Gastrocnemius medialis (tissue), 4 donors: ENCODE measurements at regions not wholly inside any gene's neighbourhood (a gene's known extent, or its start where the extent isn't known, plus 50 kb on each side); places are given as distances from the start of the nearest gene placed in this dataset.

Experiments used
- ATAC-seq, 2 donors: fragments of 150-250 bp; one replicate each; pipeline ENCODE4 v1.9.1; 2016
- DNase-seq, 2 donors: peaks; one replicate each; pipeline ENCODE4 v3.0.0-alpha.2; 2019
- H3K27ac ChIP-seq, 4 donors: fragments of 200-600 bp; sonication (generic); 1 replicate in 1 of 4; 2 replicates in 3 of 4; pipeline ENCODE4 v1.5.1; 2016 to 2018; ENCODE audit warnings: mild to moderate bottlenecking in 2 of 4, moderate library complexity in 1 of 4
- H3K27me3 ChIP-seq, 3 donors: fragments of 200-600 bp; sonication (generic) in 2 of 3; 1 replicate in 1 of 3; 2 replicates in 2 of 3; pipeline versions ENCODE4 v1.5.1 to v1.6.0; 2016 to 2019; ENCODE audit warnings: mild to moderate bottlenecking in 1 of 3, moderate library complexity in 1 of 3
- H3K36me3 ChIP-seq, 2 donors: fragments of 200-600 bp; sonication (generic) in 1 of 2; one replicate each; pipeline ENCODE4 v1.5.1; 2017 to 2018
- H3K4me1 ChIP-seq, 2 donors: fragments of 200-600 bp; sonication (generic) in 1 of 2; one replicate each; pipeline ENCODE4 v1.5.1; 2016 to 2017; ENCODE audit warnings: mild to moderate bottlenecking in 2 of 2
- H3K4me3 ChIP-seq, 4 donors: fragments of 200-600 bp; sonication (generic) in 3 of 4; 1 replicate in 1 of 4; 2 replicates in 3 of 4; pipeline ENCODE4 v1.5.1; 2016 to 2019; ENCODE audit warnings: mild to moderate bottlenecking in 2 of 4
- H3K9me3 ChIP-seq, 3 donors: fragments of 200-600 bp; sonication (generic) in 2 of 3; 1 replicate in 1 of 3; 2 replicates in 2 of 3; pipeline ENCODE4 v1.5.1; 2016 to 2019
- POLR2A ChIP-seq, 2 donors: fragments of 450-650 bp; IDR thresholded peaks; one replicate each; pipeline ENCODE4 v1.6.1; 2017; ENCODE audit warnings: antibody characterized with exemption in 2 of 2, mild to moderate bottlenecking in 2 of 2, moderate library complexity in 2 of 2
- in situ Hi-C, 4 donors: fragments of 200-750 bp; cut with MboI; loops; one replicate each; pipeline versions ENCODE4 v1.15.0 to v1.8.0; 2017; ENCODE audit warnings: low sequenced_read_pairs in 4 of 4
- intact Hi-C: fragments of 100-400 bp; cut with DNase I; formaldehyde crosslinking; loops from one replicate; pipeline ENCODE4 v1.15.1; 2023; ENCODE audit warnings: low total_unique reads
- TF ChIP-seq, protein P1 (sequence below), 5 experiments: fragments of 450-650 bp in 3 of 5; fragments of 200-600 bp in 2 of 5; sonication (generic) in 2 of 5; IDR thresholded peaks in 4 of 5; conservative IDR thresholded peaks in 1 of 5; 1 replicate in 4 of 5; 2 replicates in 1 of 5; pipeline ENCODE4 v1.5.1; 2016 to 2019; ENCODE audit warnings: antibody characterized with exemption in 5 of 5, mild to moderate bottlenecking in 3 of 5, moderate library complexity in 3 of 5

DNA sequence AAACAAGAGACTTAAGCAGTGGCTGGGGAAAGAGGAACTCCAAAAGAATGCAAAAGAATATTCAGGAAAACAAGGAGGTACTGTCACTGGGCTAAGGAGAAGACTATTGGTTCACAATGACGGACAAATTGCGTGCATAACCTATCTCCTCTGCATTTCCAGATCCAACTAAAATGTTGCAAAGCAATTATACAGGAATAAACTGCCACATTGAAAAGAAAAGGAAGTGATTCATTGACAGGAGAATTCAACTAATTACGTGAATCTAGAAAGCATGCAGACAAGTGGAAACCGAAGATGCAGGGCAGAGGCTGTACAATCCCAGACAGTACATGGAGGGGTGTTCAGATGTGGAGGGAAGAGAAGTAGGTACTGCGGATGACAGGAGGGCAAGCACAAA lies 152.8 kb upstream of the RIPOR2 start:
- H3K27me3 ChIP-seq: no peaks in the 10 kb centered on the region
- peak overlapping the region in 3 of 4 donors; percentile 10 to 51 (median 36) for H3K27ac ChIP-seq
- H3K9me3 ChIP-seq: no peaks in the 10 kb centered on the region
- no peak for DNase-seq
- H3K4me1 ChIP-seq: no peaks in the 10 kb centered on the region
- intact Hi-C loops (no loop called here), in situ Hi-C loops (no loop called here)
- ATAC-seq: no peak
- TF ChIP-seq, protein P1, sequence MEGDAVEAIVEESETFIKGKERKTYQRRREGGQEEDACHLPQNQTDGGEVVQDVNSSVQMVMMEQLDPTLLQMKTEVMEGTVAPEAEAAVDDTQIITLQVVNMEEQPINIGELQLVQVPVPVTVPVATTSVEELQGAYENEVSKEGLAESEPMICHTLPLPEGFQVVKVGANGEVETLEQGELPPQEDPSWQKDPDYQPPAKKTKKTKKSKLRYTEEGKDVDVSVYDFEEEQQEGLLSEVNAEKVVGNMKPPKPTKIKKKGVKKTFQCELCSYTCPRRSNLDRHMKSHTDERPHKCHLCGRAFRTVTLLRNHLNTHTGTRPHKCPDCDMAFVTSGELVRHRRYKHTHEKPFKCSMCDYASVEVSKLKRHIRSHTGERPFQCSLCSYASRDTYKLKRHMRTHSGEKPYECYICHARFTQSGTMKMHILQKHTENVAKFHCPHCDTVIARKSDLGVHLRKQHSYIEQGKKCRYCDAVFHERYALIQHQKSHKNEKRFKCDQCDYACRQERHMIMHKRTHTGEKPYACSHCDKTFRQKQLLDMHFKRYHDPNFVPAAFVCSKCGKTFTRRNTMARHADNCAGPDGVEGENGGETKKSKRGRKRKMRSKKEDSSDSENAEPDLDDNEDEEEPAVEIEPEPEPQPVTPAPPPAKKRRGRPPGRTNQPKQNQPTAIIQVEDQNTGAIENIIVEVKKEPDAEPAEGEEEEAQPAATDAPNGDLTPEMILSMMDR (IDR thresholded peaks at IDR 0.05 in 4 of 5, conservative IDR thresholded peaks at IDR 0.05 in 1 of 5): no peak
- TF ChIP-seq POLR2A (IDR thresholded peaks at IDR 0.05): no peak
- no peaks in the 10 kb centered on the region for H3K36me3 ChIP-seq
- H3K4me3 ChIP-seq: no peak overlapping the region

DNA sequence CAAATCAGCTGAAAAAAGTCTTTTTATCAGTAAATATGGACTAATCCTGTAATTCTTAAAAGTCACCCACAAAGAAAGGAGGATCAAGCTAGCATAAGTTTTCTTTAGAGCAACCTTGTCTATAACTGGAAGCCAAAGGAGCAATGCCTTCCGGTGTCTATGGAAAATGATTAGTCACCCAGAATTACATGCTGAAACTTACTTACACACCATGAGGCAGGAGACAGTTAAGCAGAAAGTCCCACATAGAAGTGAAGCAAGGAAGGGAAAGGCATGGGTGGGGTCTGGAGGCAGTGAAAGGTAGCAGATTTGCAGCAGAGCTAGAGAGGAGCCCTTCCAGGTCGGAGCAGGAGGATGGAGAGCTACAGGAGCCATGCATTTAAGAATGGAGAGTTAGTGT lies 153.7 kb upstream of the RIPOR2 start:
- DNase-seq (no peak), ATAC-seq (no peak)
- intact Hi-C loops: no loop called here
- H3K4me3 ChIP-seq: no peak overlapping the region
- H3K27me3 ChIP-seq: no peaks in the 10 kb centered on the region
- TF ChIP-seq, protein P1 (IDR thresholded peaks at IDR 0.05 in 4 of 5, conservative IDR thresholded peaks at IDR 0.05 in 1 of 5): no peak
- TF ChIP-seq POLR2A (IDR thresholded peaks at IDR 0.05): no peak
- no peaks in the 10 kb centered on the region for H3K36me3 ChIP-seq
- in situ Hi-C loops: no loop called here
- no peaks in the 10 kb centered on the region for H3K4me1 ChIP-seq
- peak overlapping the region in 3 of 4 donors; percentile 21 to 51 (median 36) for H3K27ac ChIP-seq
- no peaks in the 10 kb centered on the region for H3K9me3 ChIP-seq

DNA sequence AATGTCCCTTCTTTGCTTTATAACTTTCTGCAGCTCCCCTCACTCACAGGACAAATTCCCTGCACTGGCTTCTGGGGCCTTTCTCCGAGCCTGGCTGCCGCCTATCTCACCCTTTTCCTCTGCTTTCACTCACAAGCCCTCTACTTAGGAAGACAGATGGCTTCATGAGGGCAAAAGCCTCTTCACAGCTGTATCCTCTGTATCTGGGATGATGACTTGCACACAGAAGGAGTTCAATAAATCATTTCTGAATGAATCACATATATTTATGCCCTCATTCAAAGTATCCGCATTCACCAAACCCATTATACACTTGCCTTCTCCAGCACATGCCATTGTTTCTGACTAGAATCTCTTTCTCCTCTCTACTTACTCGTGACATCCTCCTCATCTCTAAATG lies 159.0 kb upstream of the RIPOR2 start:
- H3K4me1 ChIP-seq: no peaks in the 10 kb centered on the region
- ATAC-seq (no peak), DNase-seq (no peak)
- in situ Hi-C loops (no loop called here), intact Hi-C loops (no loop called here)
- no peak overlapping the region for H3K27ac ChIP-seq
- no peaks in the 10 kb centered on the region for H3K9me3 ChIP-seq
- no peak overlapping the region for H3K4me3 ChIP-seq
- TF ChIP-seq, protein P1 (IDR thresholded peaks at IDR 0.05 in 4 of 5, conservative IDR thresholded peaks at IDR 0.05 in 1 of 5): no peak
- no peak for TF ChIP-seq POLR2A (IDR thresholded peaks at IDR 0.05)
- peaks cover 0 to 7% of the 10 kb centered on the region in 2 donors for H3K36me3 ChIP-seq
- no peaks in the 10 kb centered on the region for H3K27me3 ChIP-seq

DNA sequence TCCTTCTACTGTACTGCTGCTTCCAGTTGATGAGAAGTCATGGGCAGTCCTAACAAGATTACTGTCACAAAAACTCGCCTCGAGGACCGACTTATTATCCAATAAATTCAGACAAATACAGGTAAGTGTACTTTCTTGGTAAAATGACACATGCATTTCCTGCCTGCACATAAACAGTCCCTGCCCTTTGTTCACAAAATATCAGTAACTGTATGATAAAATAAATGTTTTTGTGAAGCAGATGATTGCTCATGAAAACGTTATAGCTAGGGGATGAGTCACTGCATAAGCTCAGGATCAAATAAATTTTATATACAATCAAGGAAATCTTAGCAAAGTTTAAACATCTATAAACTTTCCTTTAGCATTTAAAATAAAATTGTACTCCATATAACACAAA lies 164.5 kb upstream of the RIPOR2 start:
- Histone ChIP-seq H3K4me3 (no peak overlapping the region), H3K9me3 (no peaks in the 10 kb centered on the region), H3K27ac (no peak overlapping the region), H3K27me3 (no peaks in the 10 kb centered on the region), H3K36me3 (peaks cover 0 to 4% of the 10 kb centered on the region in 2 donors), H3K4me1 (no peaks in the 10 kb centered on the region)
- TF ChIP-seq, protein P1 (IDR thresholded peaks at IDR 0.05 in 4 of 5, conservative IDR thresholded peaks at IDR 0.05 in 1 of 5): no peak
- no peak for TF ChIP-seq POLR2A (IDR thresholded peaks at IDR 0.05)
- intact Hi-C loops (no loop called here), in situ Hi-C loops (no loop called here)
- ATAC-seq (no peak), DNase-seq (no peak)

DNA sequence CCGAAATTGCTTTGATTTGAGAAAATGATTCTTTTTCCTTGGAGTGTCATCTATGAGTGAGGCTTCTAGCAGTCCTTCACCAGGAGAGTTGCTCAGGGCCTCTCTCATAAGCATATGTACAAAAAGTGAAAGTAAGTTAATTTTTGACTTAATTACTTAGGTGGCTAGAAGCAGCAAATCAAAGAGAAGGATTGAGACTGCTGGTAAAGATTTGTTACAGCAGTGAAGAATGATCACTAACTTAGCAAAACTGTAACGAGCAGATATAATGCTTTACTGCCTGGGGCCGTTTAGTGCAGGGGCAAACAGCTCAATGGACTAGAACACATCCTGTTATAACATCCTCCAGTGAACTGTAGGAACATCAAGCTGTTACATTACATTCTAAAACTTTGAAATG lies 167.8 kb upstream of the RIPOR2 start:
- no peak overlapping the region for H3K4me3 ChIP-seq
- no peak for DNase-seq
- in situ Hi-C loops (no loop called here), intact Hi-C loops (no loop called here)
- H3K4me1 ChIP-seq: no peaks in the 10 kb centered on the region
- no peak for TF ChIP-seq POLR2A (IDR thresholded peaks at IDR 0.05)
- TF ChIP-seq, protein P1 (IDR thresholded peaks at IDR 0.05 in 4 of 5, conservative IDR thresholded peaks at IDR 0.05 in 1 of 5): no peak
- peaks cover 2 to 5% of the 10 kb centered on the region in 2 donors for H3K36me3 ChIP-seq
- no peaks in the 10 kb centered on the region for H3K27me3 ChIP-seq
- no peak overlapping the region for H3K27ac ChIP-seq
- no peaks in the 10 kb centered on the region for H3K9me3 ChIP-seq
- no peak for ATAC-seq
